ENCODE measurements at regions not wholly inside any gene's neighbourhood (a gene's known extent, or its start where the extent isn't known, plus 50 kb on each side); places are given as distances from the start of the nearest gene placed in this dataset.
A peak's percentile ranks its signal among the peaks of the same experiment; 100 is the strongest.

- no peak for DNase-seq (ENCODE audit: extremely low read depth in 1 of 11, low read depth in 9 of 11, low spot score in 4 of 11)
Observed at GRCh38 chr20:40341561-40341960, 347.5 kb downstream of the MAFB start.

- DNase-seq (ENCODE audit: extremely low read depth in 1 of 11, low read depth in 9 of 11, low spot score in 4 of 11), result no peak
Observed at GRCh38 chr20:40339661-40340449, 349.2 kb downstream of the MAFB start.

GRCh38 chr20:40336533-40336932, 352.5 kb downstream of the MAFB start:
- no peak for DNase-seq (ENCODE audit: extremely low read depth in 1 of 11, low read depth in 9 of 11, low spot score in 4 of 11)

GRCh38 chr20:40335901-40336351, 353.1 kb downstream of the MAFB start:
- no peak for DNase-seq (ENCODE audit: extremely low read depth in 1 of 11, low read depth in 9 of 11, low spot score in 4 of 11)

GRCh38 chr20:40335437-40335836, 353.6 kb downstream of the MAFB start:
- DNase-seq (ENCODE audit: extremely low read depth in 1 of 11, low read depth in 9 of 11, low spot score in 4 of 11), result peak in 2 of 11 donors; percentile 14 to 22

GRCh38 chr20:40333591-40333990, 355.4 kb downstream of the MAFB start:
- no peak for DNase-seq (ENCODE audit: extremely low read depth in 1 of 11, low read depth in 9 of 11, low spot score in 4 of 11)

GRCh38 chr20:40331807-40332560, 357.1 kb downstream of the MAFB start:
- DNase-seq (ENCODE audit: extremely low read depth in 1 of 11, low read depth in 9 of 11, low spot score in 4 of 11), result no peak

- no peak for DNase-seq (ENCODE audit: extremely low read depth in 1 of 11, low read depth in 9 of 11, low spot score in 4 of 11)
Observed at GRCh38 chr20:40331249-40331648, 357.8 kb downstream of the MAFB start.

GRCh38 chr20:40329321-40329720, 359.7 kb downstream of the MAFB start:
- no peak for DNase-seq (ENCODE audit: extremely low read depth in 1 of 11, low read depth in 9 of 11, low spot score in 4 of 11)

- DNase-seq (ENCODE audit: extremely low read depth in 1 of 11, low read depth in 9 of 11, low spot score in 4 of 11), result no peak
Observed at GRCh38 chr20:40326784-40327183, 362.3 kb downstream of the MAFB start.

GRCh38 chr20:40325006-40325568, 363.9 kb downstream of the MAFB start:
- no peak for DNase-seq (ENCODE audit: extremely low read depth in 1 of 11, low read depth in 9 of 11, low spot score in 4 of 11)

GRCh38 chr20:40323361-40323794, 365.7 kb downstream of the MAFB start:
- no peak for DNase-seq (ENCODE audit: extremely low read depth in 1 of 11, low read depth in 9 of 11, low spot score in 4 of 11)

GRCh38 chr20:40322941-40323340, 366.1 kb downstream of the MAFB start:
- DNase-seq (ENCODE audit: extremely low read depth in 1 of 11, low read depth in 9 of 11, low spot score in 4 of 11), result no peak

- no peak for DNase-seq (ENCODE audit: extremely low read depth in 1 of 11, low read depth in 9 of 11, low spot score in 4 of 11)
Observed at GRCh38 chr20:40320517-40321011, 368.5 kb downstream of the MAFB start.

- DNase-seq (ENCODE audit: extremely low read depth in 1 of 11, low read depth in 9 of 11, low spot score in 4 of 11), result no peak
Observed at GRCh38 chr20:40319741-40320516, 369.1 kb downstream of the MAFB start.

GRCh38 chr20:40319056-40319455, 370.0 kb downstream of the MAFB start:
- DNase-seq (ENCODE audit: extremely low read depth in 1 of 11, low read depth in 9 of 11, low spot score in 4 of 11), result no peak

- DNase-seq (ENCODE audit: extremely low read depth in 1 of 11, low read depth in 9 of 11, low spot score in 4 of 11), result no peak
Observed at GRCh38 chr20:40317156-40317790, 371.8 kb downstream of the MAFB start.

GRCh38 chr20:40314278-40314677, 374.8 kb downstream of the MAFB start:
- no peak for DNase-seq (ENCODE audit: extremely low read depth in 1 of 11, low read depth in 9 of 11, low spot score in 4 of 11)

GRCh38 chr20:40313730-40314129, 375.3 kb downstream of the MAFB start:
- DNase-seq (ENCODE audit: extremely low read depth in 1 of 11, low read depth in 9 of 11, low spot score in 4 of 11), result no peak

Data from renal cortex interstitium (tissue), 11 donors.